Gastrocnemius medialis (tissue), 4 donors: ENCODE measurements at regions not wholly inside any gene's neighbourhood (a gene's known extent, or its start where the extent isn't known, plus 50 kb on each side); places are given as distances from the start of the nearest gene placed in this dataset.

Experiments used
- POLR2A ChIP-seq, 2 donors: fragments of 450-650 bp; IDR thresholded peaks; one replicate each; pipeline ENCODE4 v1.6.1; 2017; ENCODE audit warnings: antibody characterized with exemption in 2 of 2, mild to moderate bottlenecking in 2 of 2, moderate library complexity in 2 of 2
- TF ChIP-seq, protein P1 (sequence below), 5 experiments: fragments of 450-650 bp in 3 of 5; fragments of 200-600 bp in 2 of 5; sonication (generic) in 2 of 5; IDR thresholded peaks in 4 of 5; conservative IDR thresholded peaks in 1 of 5; 1 replicate in 4 of 5; 2 replicates in 1 of 5; pipeline ENCODE4 v1.5.1; 2016 to 2019; ENCODE audit warnings: antibody characterized with exemption in 5 of 5, mild to moderate bottlenecking in 3 of 5, moderate library complexity in 3 of 5

GRCh38 chr5:112663146-112663545 is 74.5 kb upstream of the APC start:
- no peak for TF ChIP-seq POLR2A (IDR thresholded peaks at IDR 0.05)
- TF ChIP-seq, protein P1, sequence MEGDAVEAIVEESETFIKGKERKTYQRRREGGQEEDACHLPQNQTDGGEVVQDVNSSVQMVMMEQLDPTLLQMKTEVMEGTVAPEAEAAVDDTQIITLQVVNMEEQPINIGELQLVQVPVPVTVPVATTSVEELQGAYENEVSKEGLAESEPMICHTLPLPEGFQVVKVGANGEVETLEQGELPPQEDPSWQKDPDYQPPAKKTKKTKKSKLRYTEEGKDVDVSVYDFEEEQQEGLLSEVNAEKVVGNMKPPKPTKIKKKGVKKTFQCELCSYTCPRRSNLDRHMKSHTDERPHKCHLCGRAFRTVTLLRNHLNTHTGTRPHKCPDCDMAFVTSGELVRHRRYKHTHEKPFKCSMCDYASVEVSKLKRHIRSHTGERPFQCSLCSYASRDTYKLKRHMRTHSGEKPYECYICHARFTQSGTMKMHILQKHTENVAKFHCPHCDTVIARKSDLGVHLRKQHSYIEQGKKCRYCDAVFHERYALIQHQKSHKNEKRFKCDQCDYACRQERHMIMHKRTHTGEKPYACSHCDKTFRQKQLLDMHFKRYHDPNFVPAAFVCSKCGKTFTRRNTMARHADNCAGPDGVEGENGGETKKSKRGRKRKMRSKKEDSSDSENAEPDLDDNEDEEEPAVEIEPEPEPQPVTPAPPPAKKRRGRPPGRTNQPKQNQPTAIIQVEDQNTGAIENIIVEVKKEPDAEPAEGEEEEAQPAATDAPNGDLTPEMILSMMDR (IDR thresholded peaks at IDR 0.05 in 4 of 5, conservative IDR thresholded peaks at IDR 0.05 in 1 of 5), result no peak
